Glutamatergic neuron (in vitro differentiated cells): ENCODE measurements at regions not wholly inside any gene's neighbourhood (a gene's known extent, or its start where the extent isn't known, plus 50 kb on each side); places are given as distances from the start of the nearest gene placed in this dataset.

Experiments used
- DNase-seq: peaks from one replicate; pipeline ENCODE4 v3.0.0; 2022
- H3K27ac Mint-ChIP-seq: one replicate; pipeline ENCODE4 v1.8.0; 2020; ENCODE audit warnings: mild to moderate bottlenecking, mixed read lengths, inconsistent platforms; ENCODE audit not compliant: unreplicated experiment
- H3K27me3 Mint-ChIP-seq: one replicate; pipeline ENCODE4 v1.8.0; 2020; ENCODE audit warnings: mild to moderate bottlenecking, moderate library complexity, mixed read lengths, inconsistent platforms; ENCODE audit not compliant: unreplicated experiment
- H3K36me3 Mint-ChIP-seq: one replicate; pipeline ENCODE4 v1.8.0; 2020; ENCODE audit warnings: mild to moderate bottlenecking, mixed read lengths, inconsistent platforms; ENCODE audit not compliant: unreplicated experiment
- H3K4me1 Mint-ChIP-seq: one replicate; pipeline ENCODE4 v1.8.0; 2020; ENCODE audit warnings: mild to moderate bottlenecking, low read depth, mixed read lengths, inconsistent platforms; ENCODE audit not compliant: unreplicated experiment
- H3K4me3 Mint-ChIP-seq: one replicate; pipeline ENCODE4 v1.8.0; 2020; ENCODE audit warnings: mild to moderate bottlenecking, mixed read lengths, inconsistent platforms; ENCODE audit not compliant: unreplicated experiment
- H3K9me3 Mint-ChIP-seq: one replicate; pipeline ENCODE4 v1.8.0; 2020; ENCODE audit warnings: mild to moderate bottlenecking, moderate library complexity, mixed read lengths, inconsistent platforms; ENCODE audit not compliant: unreplicated experiment
- TF ChIP-seq, protein P1 (sequence below): fragments of 200-600 bp; sonication (generic); IDR thresholded peaks from one replicate; pipeline ENCODE4 v1.5.0; 2021; ENCODE audit not compliant: partially characterized antibody, unreplicated experiment

DNA sequence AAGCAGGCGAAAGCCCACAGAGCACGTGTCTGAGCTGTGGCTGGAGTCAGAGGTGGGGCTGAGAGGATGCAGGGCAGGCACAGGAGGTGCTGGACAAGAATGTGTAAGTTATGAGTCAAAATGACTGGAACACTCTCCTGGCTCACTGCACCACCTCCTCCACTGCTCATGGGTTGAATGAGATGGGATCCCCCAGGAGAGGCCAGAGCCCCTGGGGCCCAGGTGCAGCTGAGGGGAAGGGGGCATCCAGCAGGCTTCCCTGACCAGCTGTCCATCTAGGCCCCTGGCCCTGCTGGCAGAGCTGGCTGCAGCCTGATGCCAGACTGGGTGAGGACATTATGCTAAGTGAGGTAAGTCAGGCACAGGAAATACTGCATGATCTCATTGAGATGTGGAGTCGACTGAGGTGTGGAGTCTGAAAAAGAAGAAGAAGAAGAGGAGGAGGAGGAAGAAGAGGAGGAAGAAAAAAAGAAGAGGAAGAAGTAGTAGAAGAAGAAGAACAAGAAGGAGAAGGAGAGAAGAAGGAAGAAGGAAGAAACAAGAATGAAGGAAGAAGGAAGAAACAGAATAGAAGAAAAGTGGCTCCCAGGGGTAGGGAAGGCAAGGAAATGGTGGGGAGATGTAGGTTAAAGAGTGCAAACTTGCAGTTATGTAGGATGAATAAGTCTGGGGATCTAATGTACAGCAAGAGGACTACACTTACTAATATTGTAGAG lies 747.4 kb downstream of the UQCRFS1 start:
- no peaks in the 10 kb centered on the region for H3K36me3 Mint-ChIP-seq
- peaks cover 5% of the 10 kb centered on the region for H3K27me3 Mint-ChIP-seq
- H3K9me3 Mint-ChIP-seq, result peaks cover 2% of the 10 kb centered on the region
- H3K4me1 Mint-ChIP-seq, result peaks cover 2% of the 10 kb centered on the region
- DNase-seq, result no peak
- peak overlapping the region; percentile 24 for H3K27ac Mint-ChIP-seq
- TF ChIP-seq, protein P1, sequence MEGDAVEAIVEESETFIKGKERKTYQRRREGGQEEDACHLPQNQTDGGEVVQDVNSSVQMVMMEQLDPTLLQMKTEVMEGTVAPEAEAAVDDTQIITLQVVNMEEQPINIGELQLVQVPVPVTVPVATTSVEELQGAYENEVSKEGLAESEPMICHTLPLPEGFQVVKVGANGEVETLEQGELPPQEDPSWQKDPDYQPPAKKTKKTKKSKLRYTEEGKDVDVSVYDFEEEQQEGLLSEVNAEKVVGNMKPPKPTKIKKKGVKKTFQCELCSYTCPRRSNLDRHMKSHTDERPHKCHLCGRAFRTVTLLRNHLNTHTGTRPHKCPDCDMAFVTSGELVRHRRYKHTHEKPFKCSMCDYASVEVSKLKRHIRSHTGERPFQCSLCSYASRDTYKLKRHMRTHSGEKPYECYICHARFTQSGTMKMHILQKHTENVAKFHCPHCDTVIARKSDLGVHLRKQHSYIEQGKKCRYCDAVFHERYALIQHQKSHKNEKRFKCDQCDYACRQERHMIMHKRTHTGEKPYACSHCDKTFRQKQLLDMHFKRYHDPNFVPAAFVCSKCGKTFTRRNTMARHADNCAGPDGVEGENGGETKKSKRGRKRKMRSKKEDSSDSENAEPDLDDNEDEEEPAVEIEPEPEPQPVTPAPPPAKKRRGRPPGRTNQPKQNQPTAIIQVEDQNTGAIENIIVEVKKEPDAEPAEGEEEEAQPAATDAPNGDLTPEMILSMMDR, result no peak
- H3K4me3 Mint-ChIP-seq, result no peak overlapping the region

- Mint-ChIP-seq H3K27ac (no peak overlapping the region), H3K4me1 (no peaks in the 10 kb centered on the region), H3K4me3 (no peak overlapping the region), H3K27me3 (peaks cover 7% of the 10 kb centered on the region), H3K36me3 (no peaks in the 10 kb centered on the region), H3K9me3 (peaks cover 2% of the 10 kb centered on the region)
- TF ChIP-seq, protein P1, result no peak
- no peak for DNase-seq
Measured at GRCh38 chr19:28463493-28464053, 749.4 kb downstream of the UQCRFS1 start.

- DNase-seq, result no peak
- H3K27me3 Mint-ChIP-seq, result peaks cover 2% of the 10 kb centered on the region
- H3K4me1 Mint-ChIP-seq, result no peaks in the 10 kb centered on the region
- H3K4me3 Mint-ChIP-seq, result no peak overlapping the region
- no peak overlapping the region for H3K27ac Mint-ChIP-seq
- H3K36me3 Mint-ChIP-seq, result no peaks in the 10 kb centered on the region
- TF ChIP-seq, protein P1, result no peak
- no peaks in the 10 kb centered on the region for H3K9me3 Mint-ChIP-seq
Measured at GRCh38 chr19:28457620-28458019, 755.3 kb downstream of the UQCRFS1 start.

DNA sequence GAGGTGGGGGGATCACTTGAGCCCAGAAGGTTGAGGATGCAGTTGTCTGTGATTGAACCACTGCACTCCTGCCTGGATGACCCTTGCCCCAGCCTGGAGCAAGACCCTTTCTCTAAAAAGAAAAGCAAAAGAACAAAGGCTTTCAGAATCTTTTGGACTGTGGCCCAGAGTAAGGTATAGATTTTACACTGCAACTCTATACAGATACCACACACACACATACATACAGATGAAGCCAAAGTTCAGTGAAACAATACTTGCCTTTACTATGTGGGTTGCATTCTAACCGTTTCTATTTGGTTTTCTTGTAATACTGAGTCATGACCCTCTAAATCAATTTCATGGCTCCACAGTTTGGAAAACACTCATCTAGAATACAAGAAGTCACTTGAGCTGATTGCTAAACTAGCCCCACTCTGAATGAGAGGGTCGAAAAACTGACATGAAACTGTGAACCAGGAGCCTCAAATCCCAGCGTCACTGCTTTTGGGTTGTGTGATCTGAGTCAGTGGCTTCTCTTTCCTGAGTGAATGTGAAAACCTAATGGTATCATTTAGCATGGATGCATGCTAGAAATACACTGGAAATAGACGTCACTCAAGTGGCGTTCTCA lies 756.1 kb downstream of the UQCRFS1 start:
- TF ChIP-seq, protein P1, result no peak
- Mint-ChIP-seq H3K9me3 (no peaks in the 10 kb centered on the region), H3K4me3 (no peak overlapping the region), H3K36me3 (no peaks in the 10 kb centered on the region), H3K27ac (no peak overlapping the region), H3K4me1 (no peaks in the 10 kb centered on the region), H3K27me3 (peaks cover 2% of the 10 kb centered on the region)
- DNase-seq, result no peak

GRCh38 chr19:28456252-28456651 lies 756.7 kb downstream of the UQCRFS1 start:
- DNase-seq, result no peak
- H3K4me3 Mint-ChIP-seq, result no peak overlapping the region
- H3K9me3 Mint-ChIP-seq, result no peaks in the 10 kb centered on the region
- no peak overlapping the region for H3K27ac Mint-ChIP-seq
- TF ChIP-seq, protein P1, result no peak
- H3K27me3 Mint-ChIP-seq, result peaks cover 2% of the 10 kb centered on the region
- H3K4me1 Mint-ChIP-seq, result no peaks in the 10 kb centered on the region
- H3K36me3 Mint-ChIP-seq, result no peaks in the 10 kb centered on the region
